SK-N-SH (cell line): ENCODE measurements at regions not wholly inside any gene's neighbourhood (a gene's known extent, or its start where the extent isn't known, plus 50 kb on each side); places are given as distances from the start of the nearest gene placed in this dataset.

Experiments used
- CTCF ChIP-seq: fragments of 200-600 bp; sonication (generic); IDR thresholded peaks from 2 replicates; pipeline ENCODE4 v1.6.1; 2017; ENCODE audit warnings: antibody characterized with exemption, mild to moderate bottlenecking, moderate library complexity
- EP300 ChIP-seq, 2 experiments: IDR thresholded peaks; 2 replicates each; pipeline versions ENCODE4 v1.4.0 to v1.6.1; 2012; ENCODE audit warnings: borderline replicate concordance in 1 of 2, low read depth in 1 of 2, low read length in 1 of 2
- EZH2phosphoT487 ChIP-seq: fragments of 200-600 bp; sonication (generic); IDR thresholded peaks from 2 replicates; pipeline ENCODE4 v1.6.1; 2017; ENCODE audit warnings: low read depth, mixed run types, mild to moderate bottlenecking, antibody characterized with exemption, moderate library complexity, borderline replicate concordance
- GATA2 ChIP-seq: sonication (generic); formaldehyde crosslinking; IDR thresholded peaks from 2 replicates; pipeline ENCODE4 v1.5.0; 2020; ENCODE audit warnings: mild to moderate bottlenecking, missing genetic modification reagents
- MEF2A ChIP-seq: IDR thresholded peaks from 2 replicates; pipeline ENCODE4 v1.4.0; 2012; ENCODE audit warnings: low read depth, borderline replicate concordance
- NFIC ChIP-seq: IDR thresholded peaks from 2 replicates; pipeline ENCODE4 v1.4.0; 2012; ENCODE audit warnings: borderline replicate concordance
- NRF1 ChIP-seq: IDR thresholded peaks from 2 replicates; pipeline ENCODE4 v1.6.1; 2012; ENCODE audit warnings: low read depth, mild to moderate bottlenecking, low read length
- PBX3 ChIP-seq: IDR thresholded peaks from 2 replicates; pipeline ENCODE4; 2012
- POLR2AphosphoS5 ChIP-seq: IDR thresholded peaks from 2 replicates; pipeline ENCODE4 v1.6.1; 2012; ENCODE audit warnings: low read depth, low read length
- RAD21 ChIP-seq: IDR thresholded peaks from 2 replicates; pipeline ENCODE4 v1.6.1; 2012; ENCODE audit warnings: mild to moderate bottlenecking, low read length
- RCOR1 ChIP-seq: fragments of 150-350 bp; IDR thresholded peaks from 2 replicates; pipeline ENCODE4 v1.6.1; 2017; ENCODE audit warnings: antibody characterized with exemption, low read length
- SIN3A ChIP-seq: IDR thresholded peaks from 2 replicates; pipeline ENCODE4 v1.6.1; 2012; ENCODE audit warnings: low read depth, mild to moderate bottlenecking, low read length, moderate library complexity, borderline replicate concordance
- ZBTB33 ChIP-seq: IDR thresholded peaks from 2 replicates; pipeline ENCODE4 v1.4.0; 2012; ENCODE audit warnings: low read depth, borderline replicate concordance

GRCh38 chr20:55478724-55479450 lies 526.4 kb downstream of the CBLN4 start:
- TF ChIP-seq CTCF = no peak
- 0 out of 2 replicates have a peak, but pooled peaks have one; percentile 24 for TF ChIP-seq POLR2AphosphoS5
- TF ChIP-seq PBX3 = no peak
- TF ChIP-seq RCOR1 = peak; percentile 76
- TF ChIP-seq NRF1 = no peak
- TF ChIP-seq EP300 (IDR thresholded peaks at IDR 0.05; ENCODE audit: borderline replicate concordance in 1 of 2, low read depth in 1 of 2, low read length in 1 of 2) = peak in 1 of 2 experiments; percentile 92; a peak in 2 of 4 replicates
- TF ChIP-seq MEF2A = no peak
- TF ChIP-seq NFIC = no peak
- TF ChIP-seq EZH2phosphoT487 = no peak
- TF ChIP-seq SIN3A = no peak
- TF ChIP-seq ZBTB33 = no peak
- peak; percentile 37 for TF ChIP-seq RAD21
- TF ChIP-seq GATA2 = peak; percentile 85
